K562 (cell line): ENCODE measurements at regions not wholly inside any gene's neighbourhood (a gene's known extent, or its start where the extent isn't known, plus 50 kb on each side); places are given as distances from the start of the nearest gene placed in this dataset.

Experiments used
- ATAC-seq: fragments of 200-7000 bp; cut with Tn5 transposase; 3 replicates; pipeline ENCODE4 v1.9.1; 2020; ENCODE audit warnings: moderate library complexity
- BruUV-seq: library from RNA; stranded (reverse); fragments of 400-500 nt; replicated peaks from 2 replicates; lab custom pipeline; 2021; lab: Mats Ljungman, UMichigan
- CTCF ChIA-PET: fragments of 300-600 bp; formaldehyde crosslinking; extraction: SDS; loops from one replicate; lab custom pipeline; 2021; ENCODE audit warnings: low intra/inter-chr PET ratio; lab: Yijun Ruan, JAX
- POLR2A ChIA-PET: fragments of 300-600, 350-650 bp; sonication (Branson Sonifier 250); formaldehyde crosslinking; extraction: SDS; loops from one replicate; lab custom pipeline; 2021; ENCODE audit warnings: antibody characterized with exemption, inconsistent platforms; lab: Yijun Ruan, JAX
- DNase-seq, 4 experiments: peaks; one replicate each; pipeline versions ENCODE4 v3.0.0 to v3.0.0-alpha.2; 2011 to 2018; ENCODE audit warnings: low spot score in 3 of 4, mixed read lengths in 3 of 4; ENCODE audit errors: extremely low read depth in 1 of 4
- FAIRE-seq: peaks from 2 replicates; lab custom pipeline; 2011; peaks lifted over from hg19 to GRCh38; lab: Jason Lieb, UNC
- H2AFZ ChIP-seq: 2 replicates; pipeline ENCODE4 v1.6.0; 2011; ENCODE audit warnings: low read depth, low read length, control low read depth, inconsistent platforms
- H3K27ac ChIP-seq: fragments of 200-600 bp; 3 replicates; pipeline ENCODE4 v1.8.0; 2011; ENCODE audit warnings: low read depth, mild to moderate bottlenecking, control low read depth, inconsistent platforms, low read length, moderate library complexity, mixed read lengths; ENCODE audit errors: extremely low read depth
- H3K27me3 ChIP-seq, 2 experiments: fragments of 300-600 bp in 1 of 2; 2 replicates in 1 of 2; 3 replicates in 1 of 2; pipeline versions ENCODE4 v1.6.0 to v1.8.0; 2011; ENCODE audit warnings: inconsistent platforms in 2 of 2, low read length in 2 of 2, mild to moderate bottlenecking in 1 of 2, mixed read lengths in 1 of 2, moderate library complexity in 1 of 2; ENCODE audit not compliant: control insufficient read depth in 2 of 2, insufficient read depth in 2 of 2
- H3K36me3 ChIP-seq: fragments of 300-600 bp; 3 replicates; pipeline ENCODE4 v1.8.0; 2011; ENCODE audit warnings: mild to moderate bottlenecking, low read length, inconsistent platforms; ENCODE audit not compliant: control insufficient read depth, insufficient read depth
- H3K4me1 ChIP-seq, 2 experiments: fragments of 200-600 bp in 1 of 2; replicated peaks in 1 of 2; 2 replicates in 1 of 2; 3 replicates in 1 of 2; pipeline versions ENCODE4 v1.5.1 to v1.8.0; 2011; ENCODE audit warnings: inconsistent platforms in 2 of 2, low read length in 2 of 2, mild to moderate bottlenecking in 1 of 2, mixed read lengths in 1 of 2, moderate library complexity in 1 of 2; ENCODE audit not compliant: control insufficient read depth in 2 of 2, insufficient read depth in 2 of 2
- H3K4me2 ChIP-seq: 2 replicates; pipeline ENCODE4 v1.6.1; 2011; ENCODE audit warnings: low read length, control low read depth, inconsistent platforms, mixed read lengths; ENCODE audit not compliant: insufficient read depth
- H3K4me3 ChIP-seq: fragments of 200-600 bp; sonication (generic), shearing (Covaris generic); 2 replicates; pipeline ENCODE4 v1.5.1; 2016; ENCODE audit warnings: control low read depth, inconsistent platforms
- H3K79me2 ChIP-seq: fragments of 200-600 bp; 3 replicates; pipeline ENCODE4 v1.8.0; 2011; ENCODE audit warnings: low read length, inconsistent platforms; ENCODE audit not compliant: control insufficient read depth, insufficient read depth
- H3K9ac ChIP-seq, 2 experiments: 2 replicates each; pipeline versions ENCODE4 v1.6.0 to v1.6.1; 2011; ENCODE audit warnings: low read depth in 2 of 2, low read length in 2 of 2, control low read depth in 1 of 2, inconsistent platforms in 1 of 2, mild to moderate bottlenecking in 1 of 2, mixed read lengths in 1 of 2; ENCODE audit not compliant: insufficient read depth in 1 of 2
- H3K9me1 ChIP-seq: one replicate; pipeline ENCODE4 v1.6.0; 2011; ENCODE audit warnings: inconsistent platforms, mild to moderate bottlenecking, low read length, moderate library complexity; ENCODE audit not compliant: control insufficient read depth, insufficient read depth
- H3K9me3 ChIP-seq: replicated peaks from 2 replicates; pipeline ENCODE4 v1.5.1; 2011; ENCODE audit warnings: low read depth, low read length, inconsistent platforms; ENCODE audit not compliant: control insufficient read depth, insufficient read depth
- H4K20me1 ChIP-seq: replicated peaks from 2 replicates; pipeline ENCODE4 v1.6.1; 2011; ENCODE audit warnings: low read length, inconsistent platforms, mixed read lengths; ENCODE audit not compliant: control insufficient read depth, insufficient read depth
- ATF4 ChIP-seq: fragments of 450-650 bp; formaldehyde crosslinking; IDR thresholded peaks from 2 replicates; pipeline ENCODE4 v1.4.0; 2022; ENCODE audit warnings: mild to moderate bottlenecking, moderate library complexity
- CEBPG ChIP-seq, 3 experiments: fragments of 200-800 bp in 1 of 3; sonication (Bioruptor generic) in 1 of 3; sonication (generic) in 1 of 3; formaldehyde crosslinking in 1 of 3; IDR thresholded peaks in 2 of 3; conservative IDR thresholded peaks in 1 of 3; 2 replicates each; pipeline versions ENCODE4 v1.6.1 to v1.8.0; 2016 to 2022; ENCODE audit warnings: missing compliant biosample characterization in 2 of 3, missing genetic modification characterization in 2 of 3, mild to moderate bottlenecking in 1 of 3, missing genetic modification reagents in 1 of 3
- MCM2 ChIP-seq: fragments of 450-650 bp; IDR thresholded peaks from 2 replicates; pipeline ENCODE4 v1.6.1; 2017; ENCODE audit warnings: low read depth, mild to moderate bottlenecking
- MEF2D ChIP-seq: conservative IDR thresholded peaks from 2 replicates; pipeline ENCODE4 v1.6.1; 2016; ENCODE audit warnings: low read depth, missing genetic modification characterization, missing compliant biosample characterization
- MEIS2 ChIP-seq: fragments of 450-650 bp; IDR thresholded peaks from 2 replicates; pipeline ENCODE4 v1.6.1; 2014; ENCODE audit warnings: mild to moderate bottlenecking; ENCODE audit not compliant: partially characterized antibody
- NR2C1 ChIP-seq, 2 experiments: fragments of 450-650 bp; IDR thresholded peaks; 2 replicates each; pipeline ENCODE4 v1.6.1; 2017; ENCODE audit warnings: mild to moderate bottlenecking in 2 of 2, antibody characterized with exemption in 1 of 2, inconsistent platforms in 1 of 2, missing compliant biosample characterization in 1 of 2, missing genetic modification characterization in 1 of 2
- NR3C1 ChIP-seq: sonication (generic); formaldehyde crosslinking; IDR thresholded peaks from 2 replicates; pipeline ENCODE4 v1.8.1; 2022; ENCODE audit warnings: missing genetic modification reagents
- PHF20 ChIP-seq: fragments of 450-650 bp; IDR thresholded peaks from 2 replicates; pipeline ENCODE4 v1.6.1; 2018; ENCODE audit not compliant: partially characterized antibody
- RAD21 ChIP-seq, 2 experiments: fragments of 250-450 bp in 1 of 2; fragments of 450-650 bp in 1 of 2; sonication (Bioruptor Pico) in 1 of 2; formaldehyde crosslinking in 1 of 2; IDR thresholded peaks in 1 of 2; conservative IDR thresholded peaks in 1 of 2; 2 replicates each; pipeline versions ENCODE4 v1.4.0 to v1.8.0; 2020 to 2022; ENCODE audit warnings: mild to moderate bottlenecking in 2 of 2, moderate library complexity in 1 of 2
- SOX6 ChIP-seq: fragments of 450-650 bp; IDR thresholded peaks from 2 replicates; pipeline ENCODE4 v1.6.1; 2014; ENCODE audit warnings: mild to moderate bottlenecking
- ZKSCAN8 ChIP-seq: fragments of 200-800 bp; sonication (Bioruptor generic); IDR thresholded peaks from 2 replicates; pipeline ENCODE4 v1.6.1; 2016; ENCODE audit warnings: missing genetic modification characterization, missing compliant biosample characterization
- WGBS: fragments of 100-300 bp; shearing (Covaris generic); methylation state at CpG from one replicate; pipeline ENCODE4 v1.1.6; 2016; ENCODE audit warnings: low coverage, mixed read lengths; ENCODE audit not compliant: insufficient coverage; ENCODE audit errors: missing lambda C conversion rate; 5-methylcytosine and 5-hydroxymethylcytosine counted together
- in situ Hi-C: fragments of 300-500 bp; cut with MboI; formaldehyde crosslinking; loops from 4 replicates; pipeline ENCODE4 v1.15.0; 2018; ENCODE audit warnings: inconsistent platforms, mixed read lengths
- intact Hi-C: fragments of 100-400 bp; cut with micrococcal nuclease; formaldehyde crosslinking; loops from 2 replicates; pipeline ENCODE4 v1.14.2; 2022
- TF ChIP-seq, protein P1 (sequence below), 2 experiments: IDR thresholded peaks in 1 of 2; conservative IDR thresholded peaks in 1 of 2; 2 replicates each; pipeline ENCODE4 v1.6.1; 2016; ENCODE audit warnings: low read depth in 2 of 2, mild to moderate bottlenecking in 1 of 2, missing compliant biosample characterization in 1 of 2, missing genetic modification characterization in 1 of 2, moderate library complexity in 1 of 2
- TF ChIP-seq, protein P2 (sequence below): IDR thresholded peaks from 2 replicates; pipeline ENCODE4 v1.6.1; 2011; ENCODE audit not compliant: insufficient read length; ENCODE audit errors: extremely low read depth
- TF ChIP-seq, protein P3 (sequence below): fragments of 450-650 bp; IDR thresholded peaks from 2 replicates; pipeline ENCODE4 v1.6.1; 2016

DNA sequence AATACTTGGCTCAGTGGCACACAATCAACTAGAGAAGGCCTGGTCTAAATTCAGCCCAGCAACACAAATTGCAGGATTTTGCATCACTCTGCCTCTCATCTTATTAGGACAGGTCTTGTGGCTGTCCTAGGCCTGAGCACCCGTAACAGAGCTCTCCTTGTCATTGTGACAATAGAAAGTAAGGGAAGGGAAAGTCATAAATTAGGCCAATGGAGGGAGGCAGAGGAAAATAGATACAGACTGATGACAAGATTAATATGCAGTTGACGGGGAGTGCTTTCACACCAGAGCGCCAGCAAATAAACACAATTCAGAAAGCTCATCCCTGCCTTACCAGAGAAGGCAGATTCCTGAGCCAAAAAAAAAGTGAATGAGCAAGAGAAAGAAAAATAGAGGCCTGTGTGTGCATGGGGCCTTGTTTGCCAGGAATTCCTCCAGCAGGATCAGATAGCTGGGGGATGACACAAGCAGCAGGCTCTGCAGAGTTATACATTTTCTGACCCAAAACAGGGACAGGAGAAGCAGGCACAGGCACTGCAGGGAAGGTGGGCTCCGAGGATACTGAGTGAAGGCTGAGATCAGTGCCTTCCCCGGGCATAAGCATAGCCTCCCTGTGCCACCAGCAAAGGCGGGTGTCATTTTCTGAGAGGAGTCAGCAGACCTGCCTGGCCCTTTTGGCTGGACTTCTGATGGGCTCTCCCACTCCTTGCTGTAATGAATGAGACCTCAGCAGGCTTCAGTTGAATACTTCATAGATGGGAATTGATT, 110.0 kb upstream of the SPAG17 start:
- ChIA-PET CTCF (no interaction called here), POLR2A (no interaction called here)
- Histone ChIP-seq H4K20me1 (no peaks in the 10 kb centered on the region), H3K9me3 (no peaks in the 10 kb centered on the region), H3K27me3 (no peaks in the 10 kb centered on the region), H2AFZ (no peak overlapping the region), H3K9ac (peak overlapping the region in 1 of 2 experiments; percentile 19; a peak in 1 of 4 replicates), H3K27ac (no peak overlapping the region), H3K4me3 (no peak overlapping the region), H3K4me1 (no peaks in the 10 kb centered on the region), H3K79me2 (no peaks in the 10 kb centered on the region), H3K36me3 (no peaks in the 10 kb centered on the region)
- ATAC-seq = no peak
- no TSS peak for BruUV-seq
- DNase-seq = no peak
- FAIRE-seq = no peak
- TF ChIP-seq, protein P1, sequence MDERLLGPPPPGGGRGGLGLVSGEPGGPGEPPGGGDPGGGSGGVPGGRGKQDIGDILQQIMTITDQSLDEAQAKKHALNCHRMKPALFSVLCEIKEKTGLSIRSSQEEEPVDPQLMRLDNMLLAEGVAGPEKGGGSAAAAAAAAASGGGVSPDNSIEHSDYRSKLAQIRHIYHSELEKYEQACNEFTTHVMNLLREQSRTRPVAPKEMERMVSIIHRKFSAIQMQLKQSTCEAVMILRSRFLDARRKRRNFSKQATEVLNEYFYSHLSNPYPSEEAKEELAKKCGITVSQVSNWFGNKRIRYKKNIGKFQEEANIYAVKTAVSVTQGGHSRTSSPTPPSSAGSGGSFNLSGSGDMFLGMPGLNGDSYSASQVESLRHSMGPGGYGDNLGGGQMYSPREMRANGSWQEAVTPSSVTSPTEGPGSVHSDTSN (CRISPR knock-in tag; IDR thresholded peaks at IDR 0.05; ENCODE audit: low read depth) = no peak
- TF ChIP-seq, protein P1 (tag; conservative IDR thresholded peaks at IDR 0.05; ENCODE audit: low read depth) = peak; percentile 98
- TF ChIP-seq ATF4 (peak; percentile 82), MCM2 (no peak), MEF2D (tag) (0 out of 2 replicates have a peak, but pooled peaks have one; percentile 42), NR3C1 (CRISPR knock-in tag) (no peak), CEBPG (CRISPR knock-in tag; IDR thresholded peaks at IDR 0.05) (no peak), CEBPG (tag; conservative IDR thresholded peaks at IDR 0.05 in 1 of 2, IDR thresholded peaks at IDR 0.05 in 1 of 2) (peak; percentile 60 to 87), MEIS2 (peak; percentile 77), NR2C1 (IDR thresholded peaks at IDR 0.05) (no peak), NR2C1 (tag; IDR thresholded peaks at IDR 0.05) (peak; percentile 26; the same call in 1 of the 2 replicates), PHF20 (no peak), RAD21 (CRISPR knock-in tag; conservative IDR thresholded peaks at IDR 0.05 in 1 of 2, IDR thresholded peaks at IDR 0.05 in 1 of 2) (peak in 1 of 2 experiments; percentile 9; a peak in 1 of 4 replicates), ZKSCAN8 (CRISPR knock-in tag) (0 out of 2 replicates have a peak, but pooled peaks have one; percentile 19), SOX6 (0 out of 2 replicates have a peak, but pooled peaks have one; percentile 20)
- TF ChIP-seq, protein P2, sequence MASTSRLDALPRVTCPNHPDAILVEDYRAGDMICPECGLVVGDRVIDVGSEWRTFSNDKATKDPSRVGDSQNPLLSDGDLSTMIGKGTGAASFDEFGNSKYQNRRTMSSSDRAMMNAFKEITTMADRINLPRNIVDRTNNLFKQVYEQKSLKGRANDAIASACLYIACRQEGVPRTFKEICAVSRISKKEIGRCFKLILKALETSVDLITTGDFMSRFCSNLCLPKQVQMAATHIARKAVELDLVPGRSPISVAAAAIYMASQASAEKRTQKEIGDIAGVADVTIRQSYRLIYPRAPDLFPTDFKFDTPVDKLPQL = no peak
- TF ChIP-seq, protein P3, sequence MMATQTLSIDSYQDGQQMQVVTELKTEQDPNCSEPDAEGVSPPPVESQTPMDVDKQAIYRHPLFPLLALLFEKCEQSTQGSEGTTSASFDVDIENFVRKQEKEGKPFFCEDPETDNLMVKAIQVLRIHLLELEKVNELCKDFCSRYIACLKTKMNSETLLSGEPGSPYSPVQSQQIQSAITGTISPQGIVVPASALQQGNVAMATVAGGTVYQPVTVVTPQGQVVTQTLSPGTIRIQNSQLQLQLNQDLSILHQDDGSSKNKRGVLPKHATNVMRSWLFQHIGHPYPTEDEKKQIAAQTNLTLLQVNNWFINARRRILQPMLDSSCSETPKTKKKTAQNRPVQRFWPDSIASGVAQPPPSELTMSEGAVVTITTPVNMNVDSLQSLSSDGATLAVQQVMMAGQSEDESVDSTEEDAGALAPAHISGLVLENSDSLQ = 0 out of 2 replicates have a peak, but pooled peaks have one; percentile 8
- TF ChIP-seq, all 486 proteins: peak for 10
- Histone ChIP-seq H3K4me2 (no peak overlapping the region), H3K9me1 (no peaks in the 10 kb centered on the region)
- intact Hi-C loops = no loop called here
- in situ Hi-C loops = no loop called here
- WGBS = under 1% methylated on average over 6 of the region's 6 CpGs
